ENCODE measurements at regions not wholly inside any gene's neighbourhood (a gene's known extent, or its start where the extent isn't known, plus 50 kb on each side); places are given as distances from the start of the nearest gene placed in this dataset.

DNA sequence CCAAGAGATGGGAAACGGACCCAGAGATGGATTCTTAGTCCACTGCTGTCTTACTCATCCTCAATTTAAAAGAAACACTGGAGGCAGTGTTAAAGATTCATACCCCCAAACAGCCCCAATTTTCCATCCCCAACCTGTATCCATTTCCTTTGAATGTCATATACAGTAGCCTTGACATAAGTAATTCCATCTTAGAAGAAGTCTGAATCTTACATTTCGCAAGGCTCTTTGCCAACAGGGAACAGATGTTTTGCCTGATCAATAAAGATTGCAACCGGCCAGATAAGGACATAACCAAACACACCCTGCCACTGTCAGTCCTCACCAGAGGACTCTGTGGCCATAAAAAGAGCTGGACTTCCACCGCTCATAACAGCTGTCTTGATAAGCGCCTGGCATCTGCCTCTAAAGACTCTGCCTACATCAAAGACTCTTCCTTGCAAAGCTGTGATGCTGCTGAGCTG, 59.0 kb upstream of the MED9 start (continued):
- 0 out of 2 replicates have a peak, but pooled peaks have one; percentile 13 for TF ChIP-seq DEAF1 (CRISPR knock-in tag; IDR thresholded peaks at IDR 0.05)
- TF ChIP-seq, protein P1, sequence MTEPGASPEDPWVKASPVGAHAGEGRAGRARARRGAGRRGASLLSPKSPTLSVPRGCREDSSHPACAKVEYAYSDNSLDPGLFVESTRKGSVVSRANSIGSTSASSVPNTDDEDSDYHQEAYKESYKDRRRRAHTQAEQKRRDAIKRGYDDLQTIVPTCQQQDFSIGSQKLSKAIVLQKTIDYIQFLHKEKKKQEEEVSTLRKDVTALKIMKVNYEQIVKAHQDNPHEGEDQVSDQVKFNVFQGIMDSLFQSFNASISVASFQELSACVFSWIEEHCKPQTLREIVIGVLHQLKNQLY (CRISPR knock-in tag; conservative IDR thresholded peaks at IDR 0.05), result no peak
- peak; percentile 71 for TF ChIP-seq NCOR1 (IDR thresholded peaks at IDR 0.05)
- TF ChIP-seq POLR2AphosphoS5 (IDR thresholded peaks at IDR 0.05; ENCODE audit: control insufficient read depth, insufficient read depth, low read depth, low read length), result peak; percentile 55; the same call in 1 of the 2 replicates
- no peak for TF ChIP-seq NBN (IDR thresholded peaks at IDR 0.05; ENCODE audit: low read depth)
- TF ChIP-seq ASH1L (IDR thresholded peaks at IDR 0.05; ENCODE audit: borderline replicate concordance, low read depth, partially characterized antibody), result no peak
- TF ChIP-seq RBFOX2 (IDR thresholded peaks at IDR 0.05; ENCODE audit: low read depth, low read length), result no peak
- no peak for TF ChIP-seq RBM22 (IDR thresholded peaks at IDR 0.05; ENCODE audit: low read depth, low read length, poor library complexity, severe bottlenecking)
- no peak for TF ChIP-seq FUS (optimal IDR thresholded peaks at IDR 0.05; ENCODE audit: low read depth, low read length)
- TF ChIP-seq, protein P2, sequence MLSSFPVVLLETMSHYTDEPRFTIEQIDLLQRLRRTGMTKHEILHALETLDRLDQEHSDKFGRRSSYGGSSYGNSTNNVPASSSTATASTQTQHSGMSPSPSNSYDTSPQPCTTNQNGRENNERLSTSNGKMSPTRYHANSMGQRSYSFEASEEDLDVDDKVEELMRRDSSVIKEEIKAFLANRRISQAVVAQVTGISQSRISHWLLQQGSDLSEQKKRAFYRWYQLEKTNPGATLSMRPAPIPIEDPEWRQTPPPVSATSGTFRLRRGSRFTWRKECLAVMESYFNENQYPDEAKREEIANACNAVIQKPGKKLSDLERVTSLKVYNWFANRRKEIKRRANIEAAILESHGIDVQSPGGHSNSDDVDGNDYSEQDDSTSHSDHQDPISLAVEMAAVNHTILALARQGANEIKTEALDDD (IDR thresholded peaks at IDR 0.05), result no peak
- no peak for TF ChIP-seq CREM (IDR thresholded peaks at IDR 0.05; ENCODE audit: low read depth)
- no peak for TF ChIP-seq ADNP (tag; IDR thresholded peaks at IDR 0.05)
- no peak for TF ChIP-seq ZFP91 (CRISPR knock-in tag; IDR thresholded peaks at IDR 0.05)
- no peak for TF ChIP-seq ZBED1 (IDR thresholded peaks at IDR 0.05)
- TF ChIP-seq JUND (IDR thresholded peaks at IDR 0.05; ENCODE audit: borderline replicate concordance, low read depth, low read length), result no peak
- peak; percentile 59; the same call in 2 of the 3 replicates for TF ChIP-seq JUND (tag; IDR thresholded peaks at IDR 0.05; ENCODE audit: borderline replicate concordance, low read depth, low read length)
- no peak for TF ChIP-seq RUNX1 (IDR thresholded peaks at IDR 0.05; ENCODE audit: low read depth)
- no peak for TF ChIP-seq SNRNP70 (optimal IDR thresholded peaks at IDR 0.05; ENCODE audit: low read depth, low read length)
- peak; percentile 98 for TF ChIP-seq HSF4 (CRISPR knock-in tag; IDR thresholded peaks at IDR 0.05; ENCODE audit: borderline replicate concordance)
- peak; percentile 92; the same call in 1 of the 2 replicates for TF ChIP-seq ZNF165 (CRISPR knock-in tag; IDR thresholded peaks at IDR 0.05; ENCODE audit: borderline replicate concordance)
- no peak for TF ChIP-seq SMARCB1 (IDR thresholded peaks at IDR 0.05; ENCODE audit: insufficient read length, low read depth)
- TF ChIP-seq IFI16 (CRISPR knock-in tag; IDR thresholded peaks at IDR 0.05), result peak; percentile 95
- TF ChIP-seq CBFB (CRISPR knock-in tag; IDR thresholded peaks at IDR 0.05), result no peak
- no peak for TF ChIP-seq FIP1L1 (IDR thresholded peaks at IDR 0.05; ENCODE audit: low read depth, low read length, poor library complexity, severe bottlenecking)
- TF ChIP-seq MCM7 (IDR thresholded peaks at IDR 0.05), result no peak
- no peak for TF ChIP-seq SRSF3 (IDR thresholded peaks at IDR 0.05; ENCODE audit: insufficient read depth, low read length)
- no peak for TF ChIP-seq ZNF57 (CRISPR knock-in tag; IDR thresholded peaks at IDR 0.05)
